IPS DF 6.9 (cell line): ENCODE measurements at regions not wholly inside any gene's neighbourhood (a gene's known extent, or its start where the extent isn't known, plus 50 kb on each side); places are given as distances from the start of the nearest gene placed in this dataset.

ENCODE experiments used
- DNase-seq: peaks from one replicate; pipeline ENCODE4 v3.0.0-alpha.2; 2013; ENCODE audit warnings: low read depth, low spot score
- H3K27ac ChIP-seq: one replicate; pipeline ENCODE4 v1.5.1; 2013; ENCODE audit warnings: low read length, control low read depth
- H3K27me3 ChIP-seq: 2 replicates; pipeline ENCODE4 v1.6.1; 2013; ENCODE audit warnings: mild to moderate bottlenecking, low read length; ENCODE audit not compliant: control insufficient read depth, insufficient read depth
- H3K36me3 ChIP-seq: 2 replicates; pipeline ENCODE4 v1.6.1; 2013; ENCODE audit warnings: low read length; ENCODE audit not compliant: control insufficient read depth, insufficient read depth
- H3K4me1 ChIP-seq: 2 replicates; pipeline ENCODE4 v1.6.1; 2013; ENCODE audit warnings: low read length; ENCODE audit not compliant: control insufficient read depth, insufficient read depth
- H3K4me3 ChIP-seq: 2 replicates; pipeline ENCODE4 v1.5.1; 2013; ENCODE audit warnings: mild to moderate bottlenecking, low read length
- H3K9me3 ChIP-seq: 2 replicates; pipeline ENCODE4 v1.6.1; 2013; ENCODE audit warnings: low read length, inconsistent platforms; ENCODE audit not compliant: control insufficient read depth, insufficient read depth
- WGBS: extraction: QIAGEN DNeasy Blood & Tissue Kit; methylation state at CpG from one replicate; pipeline ENCODE4 v1.1.7; 2013; ENCODE audit warnings: mixed read lengths, missing lambda C conversion rate; ENCODE audit not compliant: insufficient read length, insufficient coverage; 5-methylcytosine and 5-hydroxymethylcytosine counted together

DNA sequence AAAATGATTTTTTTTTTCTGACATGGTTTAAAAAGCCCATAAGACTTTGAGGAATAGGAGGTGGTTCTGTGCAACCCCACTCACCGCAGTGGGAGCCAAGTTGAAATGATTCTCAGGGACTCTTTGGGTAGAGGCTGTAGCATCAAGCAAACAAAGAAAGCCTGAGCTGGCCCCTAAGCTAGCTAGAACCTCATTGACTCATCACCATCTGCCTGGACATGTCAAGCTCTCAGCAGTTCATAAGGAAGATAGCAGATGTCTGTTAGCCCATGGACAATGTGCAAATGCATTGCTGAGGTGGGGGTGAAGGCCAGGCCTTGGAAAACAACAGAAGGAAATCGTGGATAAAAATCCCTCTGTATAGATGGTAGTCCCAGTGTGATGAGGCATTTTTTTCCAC, 234.8 kb downstream of the NR2F2 start:
- Histone ChIP-seq H3K27me3 (no peaks in the 10 kb centered on the region), H3K4me3 (no peak overlapping the region), H3K4me1 (no peaks in the 10 kb centered on the region), H3K9me3 (no peaks in the 10 kb centered on the region), H3K27ac (no peak overlapping the region), H3K36me3 (no peaks in the 10 kb centered on the region)
- no peak for DNase-seq
- WGBS, result no CpG with 5 or more reads among the region's 2 CpGs

DNA sequence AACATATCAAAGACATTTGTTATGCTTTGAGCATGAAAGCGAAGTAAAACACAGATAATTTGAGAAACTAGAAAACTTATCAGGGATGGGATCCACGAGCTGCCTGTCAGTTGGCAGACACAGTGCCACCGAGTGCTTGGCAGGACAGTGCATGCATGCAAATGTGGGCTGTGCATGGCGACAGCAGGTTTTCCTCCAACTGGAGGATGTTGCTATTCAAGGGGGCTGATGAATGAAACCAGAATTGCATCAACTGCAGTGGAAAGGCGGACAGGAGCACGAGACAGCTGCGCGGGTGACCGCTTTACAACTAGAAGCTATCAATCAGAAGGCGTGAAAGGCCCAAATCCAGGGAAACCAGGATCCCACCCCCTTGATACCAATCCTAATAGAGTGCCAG, 244.3 kb downstream of the NR2F2 start:
- Histone ChIP-seq H3K4me1 (no peaks in the 10 kb centered on the region), H3K9me3 (no peaks in the 10 kb centered on the region)
- no CpG with 5 or more reads among the region's 10 CpGs for WGBS

DNA sequence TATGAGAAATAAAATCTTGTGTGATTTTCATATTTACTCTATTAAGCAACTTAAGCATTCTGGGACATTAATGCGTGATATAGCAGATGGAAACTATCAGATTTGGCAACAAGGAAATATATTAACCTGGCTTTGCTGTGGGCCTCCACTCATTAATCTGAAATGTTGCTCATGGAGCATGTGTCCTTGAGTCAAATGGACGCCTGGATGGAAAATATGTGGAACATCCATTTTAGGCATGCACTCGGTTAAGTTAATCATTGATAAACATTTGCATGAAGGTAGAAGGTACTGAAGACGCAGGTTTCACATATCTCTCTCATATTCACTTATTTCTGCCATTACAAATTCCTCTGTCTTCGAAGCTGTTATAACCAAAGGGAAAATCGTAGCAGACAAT, 246.1 kb downstream of the NR2F2 start:
- no peaks in the 10 kb centered on the region for H3K9me3 ChIP-seq
- H3K36me3 ChIP-seq, result no peaks in the 10 kb centered on the region
- no CpG with 5 or more reads among the region's 6 CpGs for WGBS
- no peak overlapping the region for H3K27ac ChIP-seq
- H3K4me3 ChIP-seq, result no peak overlapping the region
- H3K4me1 ChIP-seq, result no peaks in the 10 kb centered on the region
- no peak for DNase-seq
- H3K27me3 ChIP-seq, result no peaks in the 10 kb centered on the region

More for the DNA sequence above, 244.3 kb downstream of the NR2F2 start:
- Histone ChIP-seq H3K27me3 (no peaks in the 10 kb centered on the region), H3K27ac (no peak overlapping the region), H3K4me3 (no peak overlapping the region), H3K36me3 (no peaks in the 10 kb centered on the region)
- DNase-seq, result no peak

DNA sequence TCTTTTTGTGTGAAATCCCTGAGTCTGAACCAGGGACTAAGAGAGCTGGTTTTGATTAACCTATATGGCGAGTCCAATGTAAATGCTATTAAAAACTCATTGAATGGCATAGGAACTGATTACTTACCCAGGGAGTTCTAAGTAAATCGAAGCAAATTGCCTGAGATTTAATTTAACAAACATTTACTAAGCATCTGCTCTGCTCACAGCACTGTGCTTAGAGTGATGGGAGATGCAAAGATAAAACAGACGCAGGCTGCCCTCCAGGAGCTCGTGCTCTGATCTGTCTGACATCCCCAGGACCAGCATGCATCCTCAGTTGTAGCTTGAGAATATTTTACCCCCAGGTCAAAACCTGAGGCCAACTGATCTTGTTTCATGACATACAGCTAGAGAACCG, 247.9 kb downstream of the NR2F2 start:
- H3K36me3 ChIP-seq, result no peaks in the 10 kb centered on the region
- no peaks in the 10 kb centered on the region for H3K27me3 ChIP-seq
- no peaks in the 10 kb centered on the region for H3K4me1 ChIP-seq
- DNase-seq, result no peak
- no peak overlapping the region for H3K4me3 ChIP-seq
- no peak overlapping the region for H3K27ac ChIP-seq
- no CpG with 5 or more reads among the region's 5 CpGs for WGBS
- no peaks in the 10 kb centered on the region for H3K9me3 ChIP-seq

DNA sequence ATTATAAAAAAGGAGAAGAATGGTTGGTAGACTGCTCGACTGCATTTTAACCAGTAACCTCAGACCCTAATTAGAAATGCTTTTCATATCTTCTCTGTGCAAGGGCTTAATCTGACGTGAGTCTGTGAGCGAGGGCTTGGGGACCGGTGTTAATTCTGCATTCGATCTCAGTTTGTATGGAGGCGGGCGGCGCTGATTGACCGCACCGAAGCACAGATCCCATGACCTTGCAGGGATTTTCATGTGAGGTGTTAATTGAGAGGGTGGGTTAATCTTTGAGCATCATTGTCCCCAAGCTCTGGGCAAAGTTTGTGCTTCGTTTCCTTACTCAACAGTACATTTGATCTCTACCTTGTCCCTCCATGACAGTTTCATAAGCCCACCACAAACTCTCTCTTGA, 250.9 kb downstream of the NR2F2 start:
- Histone ChIP-seq H3K36me3 (no peaks in the 10 kb centered on the region), H3K27ac (no peak overlapping the region), H3K9me3 (no peaks in the 10 kb centered on the region), H3K27me3 (no peaks in the 10 kb centered on the region), H3K4me1 (no peaks in the 10 kb centered on the region; the same call in 1 of the 2 replicates), H3K4me3 (no peak overlapping the region)
- no CpG with 5 or more reads among the region's 11 CpGs for WGBS
- DNase-seq, result no peak

DNA sequence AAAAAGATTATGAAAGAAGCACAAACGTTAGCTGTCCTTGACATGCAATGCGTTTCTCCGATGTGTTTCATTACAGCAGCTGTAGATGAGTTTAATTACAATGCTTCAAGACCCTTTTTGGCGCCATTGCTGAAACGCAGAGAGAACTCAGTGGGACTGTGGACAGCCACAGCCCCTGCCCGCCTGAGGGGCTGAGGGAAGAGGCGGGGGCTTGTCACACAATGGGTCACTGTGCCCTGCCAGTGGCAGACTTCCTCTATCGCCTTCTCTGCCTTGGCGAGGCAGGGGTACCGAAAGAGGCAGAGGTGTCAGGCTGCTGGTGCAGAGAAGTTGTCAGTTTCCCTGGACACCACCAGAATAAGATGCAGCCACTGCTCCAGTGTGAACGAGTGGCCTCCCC, 252.0 kb downstream of the NR2F2 start:
- Histone ChIP-seq H3K36me3 (no peaks in the 10 kb centered on the region), H3K27me3 (no peaks in the 10 kb centered on the region), H3K27ac (no peak overlapping the region), H3K9me3 (no peaks in the 10 kb centered on the region), H3K4me1 (no peaks in the 10 kb centered on the region; the same call in 1 of the 2 replicates), H3K4me3 (no peak overlapping the region)
- no CpG with 5 or more reads among the region's 11 CpGs for WGBS
- no peak for DNase-seq

DNA sequence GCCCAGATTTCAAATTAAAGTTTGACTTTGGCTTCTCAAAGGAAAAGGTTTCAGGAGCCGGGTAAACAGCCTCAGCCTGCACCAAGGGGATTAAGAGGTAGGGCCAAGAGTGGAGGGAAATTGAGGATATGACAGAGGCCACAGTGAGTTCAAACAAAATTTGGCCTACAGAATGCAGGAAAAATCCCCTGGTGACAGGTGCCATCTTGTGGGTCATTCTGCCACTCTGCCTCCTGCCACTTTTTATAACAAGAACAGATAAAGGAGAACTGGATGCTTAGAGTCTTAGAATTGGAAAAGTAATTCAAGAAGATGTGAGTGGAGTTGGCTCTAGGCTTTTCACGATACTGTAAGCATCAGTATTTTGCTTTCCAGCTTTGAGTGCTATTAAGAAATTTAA, 253.2 kb downstream of the NR2F2 start:
- no CpG with 5 or more reads among the region's 2 CpGs for WGBS
- H3K27ac ChIP-seq, result no peak overlapping the region
- no peak for DNase-seq
- no peaks in the 10 kb centered on the region for H3K27me3 ChIP-seq
- no peak overlapping the region for H3K4me3 ChIP-seq
- no peaks in the 10 kb centered on the region for H3K9me3 ChIP-seq
- H3K36me3 ChIP-seq, result no peaks in the 10 kb centered on the region
- no peaks in the 10 kb centered on the region; the same call in 1 of the 2 replicates for H3K4me1 ChIP-seq

DNA sequence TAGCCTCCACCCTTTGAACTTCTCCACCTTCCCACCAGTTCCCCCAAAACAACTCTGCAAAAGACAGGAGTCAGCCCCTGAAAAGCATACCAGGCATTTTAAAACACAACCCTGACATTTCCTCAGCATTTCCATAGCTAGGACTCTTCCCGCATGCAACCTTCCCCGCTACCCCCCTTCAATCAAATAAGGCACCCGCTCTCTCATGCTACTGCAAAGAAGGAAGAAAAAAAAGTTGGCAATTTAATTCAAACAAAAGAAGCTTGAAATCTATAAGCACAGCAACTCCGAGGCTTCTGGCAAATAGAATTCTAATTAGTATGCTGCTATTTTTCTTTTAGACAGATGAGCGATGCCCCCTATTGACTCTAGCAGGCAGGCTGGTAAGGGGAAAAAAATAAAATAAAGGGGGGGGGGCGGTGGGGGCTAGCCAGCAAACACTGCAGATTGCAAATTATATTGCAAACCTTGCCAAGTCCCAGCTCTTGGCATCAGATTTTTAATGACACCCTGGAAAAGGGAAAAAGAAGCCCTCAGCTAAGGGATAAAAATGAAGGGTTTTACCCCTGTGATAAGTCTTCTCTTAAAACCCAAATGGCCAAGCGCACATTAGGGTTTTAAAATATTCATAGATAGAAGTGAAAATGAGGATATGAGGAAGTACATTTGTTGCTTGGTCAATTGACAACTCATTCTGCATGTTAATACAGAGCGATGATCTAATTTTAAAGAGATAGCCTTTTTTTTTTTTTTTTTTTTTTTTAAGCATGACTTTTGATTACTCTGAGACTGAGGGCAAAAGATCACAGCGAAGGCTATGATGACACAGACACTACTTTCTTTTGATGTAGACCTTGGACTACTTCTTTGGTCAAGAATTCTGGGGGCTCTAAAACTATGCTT, 255.2 kb downstream of the NR2F2 start:
- H3K27me3 ChIP-seq, result no peaks in the 10 kb centered on the region
- no peaks in the 10 kb centered on the region; the same call in 1 of the 2 replicates for H3K4me1 ChIP-seq
- H3K4me3 ChIP-seq, result no peak overlapping the region
- DNase-seq, result no peak
- no peaks in the 10 kb centered on the region for H3K9me3 ChIP-seq
- no peaks in the 10 kb centered on the region for H3K36me3 ChIP-seq
- H3K27ac ChIP-seq, result no peak overlapping the region
- no CpG with 5 or more reads among the region's 9 CpGs for WGBS

DNA sequence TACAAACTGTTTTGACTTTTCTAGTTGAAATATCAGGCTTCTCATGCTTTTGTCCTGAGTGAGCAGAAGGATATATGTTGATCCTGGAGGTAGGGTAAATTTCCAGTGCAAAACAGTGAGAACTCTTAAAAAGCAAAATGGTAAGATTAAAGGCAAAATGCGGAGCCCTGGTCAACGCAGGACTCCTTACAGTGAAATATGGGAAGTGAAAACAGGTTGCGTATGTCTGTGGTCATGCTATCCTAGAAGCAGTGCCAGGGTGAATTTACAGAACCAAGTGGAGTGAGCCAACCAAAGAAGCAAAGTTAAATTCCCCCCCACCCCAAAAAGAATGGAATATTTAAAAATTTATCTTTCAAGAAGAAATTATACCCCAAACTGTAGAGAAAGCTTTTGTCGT, 256.4 kb downstream of the NR2F2 start:
- Histone ChIP-seq H3K36me3 (no peaks in the 10 kb centered on the region), H3K4me3 (no peak overlapping the region), H3K4me1 (no peaks in the 10 kb centered on the region; the same call in 1 of the 2 replicates), H3K27ac (no peak overlapping the region), H3K27me3 (no peaks in the 10 kb centered on the region), H3K9me3 (no peaks in the 10 kb centered on the region)
- no CpG with 5 or more reads among the region's 4 CpGs for WGBS
- DNase-seq, result no peak

DNA sequence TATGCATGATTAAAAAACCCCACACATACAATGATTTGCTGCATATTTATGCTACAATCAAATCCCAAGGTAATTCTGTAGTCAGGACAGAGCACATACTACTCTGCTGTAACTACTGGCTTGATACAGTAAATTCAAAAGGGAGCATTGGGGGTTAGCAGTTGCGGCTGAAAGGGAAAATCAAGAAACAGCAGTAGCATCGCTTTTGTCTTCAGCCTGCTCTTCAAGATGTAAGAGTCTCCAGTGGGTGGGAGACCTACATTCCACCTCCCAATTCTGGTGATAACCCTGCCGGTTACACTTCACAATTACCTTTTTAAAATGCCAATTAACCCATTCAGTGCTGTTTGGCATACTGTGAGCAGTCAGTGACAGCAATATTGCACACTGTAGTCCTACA, 259.4 kb downstream of the NR2F2 start:
- no peaks in the 10 kb centered on the region for H3K9me3 ChIP-seq
- no peak for DNase-seq
- no peaks in the 10 kb centered on the region for H3K36me3 ChIP-seq
- no peaks in the 10 kb centered on the region; the same call in 1 of the 2 replicates for H3K4me1 ChIP-seq
- H3K4me3 ChIP-seq, result no peak overlapping the region
- H3K27ac ChIP-seq, result no peak overlapping the region
- H3K27me3 ChIP-seq, result no peaks in the 10 kb centered on the region
- WGBS, result no CpG with 5 or more reads among the region's 3 CpGs

DNA sequence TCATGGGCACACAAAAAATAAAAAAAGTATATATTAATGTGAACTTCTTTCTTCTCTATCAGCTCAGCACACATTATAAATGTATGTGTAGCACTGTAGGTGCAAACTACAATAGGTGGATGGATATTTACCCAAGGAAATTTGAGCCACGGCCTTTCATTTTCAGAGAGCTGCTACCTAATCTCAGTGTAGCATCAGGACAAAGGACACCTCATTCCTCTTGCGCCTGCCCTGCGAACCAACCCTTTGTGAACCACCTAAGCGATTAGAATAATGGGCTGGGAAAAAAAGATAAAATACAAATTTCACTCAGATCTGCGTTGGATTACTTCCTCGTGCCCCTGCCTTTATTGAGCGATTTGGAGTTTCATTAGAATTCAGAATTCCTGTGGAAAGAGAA, 263.2 kb downstream of the NR2F2 start:
- H3K36me3 ChIP-seq, result no peaks in the 10 kb centered on the region

More for the DNA sequence above, 263.2 kb downstream of the NR2F2 start:
- no CpG with 5 or more reads among the region's 7 CpGs for WGBS
- DNase-seq, result no peak
- H3K27ac ChIP-seq, result no peak overlapping the region
- no peaks in the 10 kb centered on the region for H3K4me1 ChIP-seq
- no peaks in the 10 kb centered on the region for H3K27me3 ChIP-seq
- no peak overlapping the region for H3K4me3 ChIP-seq
- H3K9me3 ChIP-seq, result no peaks in the 10 kb centered on the region
